HS-27A (cell line): ENCODE measurements at regions not wholly inside any gene's neighbourhood (a gene's known extent, or its start where the extent isn't known, plus 50 kb on each side); places are given as distances from the start of the nearest gene placed in this dataset.

ENCODE experiments used
- DNase-seq: peaks from one replicate; pipeline ENCODE4 v3.0.0-alpha.2; 2012; ENCODE audit warnings: low read depth, missing footprints

DNA sequence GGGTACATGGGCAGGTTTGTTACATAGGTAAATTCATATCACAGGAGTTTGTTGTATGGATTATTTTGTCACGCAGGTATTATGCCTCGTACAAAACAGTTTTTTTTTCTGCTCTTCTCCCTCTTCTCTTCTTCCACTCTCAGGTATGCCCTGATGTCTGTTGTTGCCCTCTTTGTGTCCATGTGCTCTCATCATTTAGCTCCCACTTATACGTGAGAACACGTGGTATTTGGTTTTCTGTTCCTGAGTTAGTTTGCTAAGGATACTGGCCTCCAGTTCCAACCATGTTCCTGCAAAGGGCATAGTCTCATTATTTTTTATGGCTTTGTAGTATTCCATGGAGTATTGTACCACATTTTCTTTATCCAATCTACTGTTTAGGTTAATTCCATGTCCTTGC, 65.7 kb downstream of the UNC5CL start:
- DNase-seq: no peak

DNA sequence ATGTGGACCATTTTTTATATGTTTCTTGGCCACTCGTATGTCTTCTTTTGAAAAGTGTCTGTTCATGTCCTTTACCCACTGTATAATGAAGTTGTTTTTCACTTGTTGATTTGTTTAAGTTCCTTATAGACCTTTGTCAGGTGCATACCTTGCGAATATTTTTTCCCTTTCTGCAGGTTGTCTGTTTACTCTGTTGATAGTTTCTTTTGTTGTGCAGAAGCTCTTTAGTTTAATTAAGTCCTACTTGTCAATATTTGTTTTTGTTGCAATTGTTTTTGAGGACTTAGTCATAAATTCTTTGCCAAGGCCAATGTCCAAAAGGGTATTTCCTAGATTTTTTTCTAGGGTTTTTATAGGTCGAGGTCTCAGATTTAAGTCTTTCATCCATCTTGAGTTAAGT, 66.2 kb downstream of the UNC5CL start:
- DNase-seq: no peak

DNA sequence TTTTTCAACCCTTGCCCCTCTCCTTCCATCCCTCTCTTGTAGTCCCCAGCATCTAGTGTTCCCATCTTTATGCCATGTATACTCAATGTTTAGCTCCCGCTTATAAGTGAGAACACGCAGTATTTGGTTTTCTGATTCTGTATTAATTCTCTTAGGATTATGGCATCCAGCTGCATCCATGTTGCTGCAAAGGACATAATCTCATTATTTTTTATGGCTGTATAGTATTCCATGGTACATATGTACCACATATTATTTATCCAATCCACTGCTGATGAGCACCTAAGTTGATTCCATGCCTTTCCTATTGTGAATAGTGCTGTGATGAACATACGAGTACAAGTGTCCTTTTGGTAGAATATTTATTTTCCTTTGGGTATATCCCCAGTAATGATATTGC, 66.8 kb downstream of the UNC5CL start:
- no peak for DNase-seq

DNA sequence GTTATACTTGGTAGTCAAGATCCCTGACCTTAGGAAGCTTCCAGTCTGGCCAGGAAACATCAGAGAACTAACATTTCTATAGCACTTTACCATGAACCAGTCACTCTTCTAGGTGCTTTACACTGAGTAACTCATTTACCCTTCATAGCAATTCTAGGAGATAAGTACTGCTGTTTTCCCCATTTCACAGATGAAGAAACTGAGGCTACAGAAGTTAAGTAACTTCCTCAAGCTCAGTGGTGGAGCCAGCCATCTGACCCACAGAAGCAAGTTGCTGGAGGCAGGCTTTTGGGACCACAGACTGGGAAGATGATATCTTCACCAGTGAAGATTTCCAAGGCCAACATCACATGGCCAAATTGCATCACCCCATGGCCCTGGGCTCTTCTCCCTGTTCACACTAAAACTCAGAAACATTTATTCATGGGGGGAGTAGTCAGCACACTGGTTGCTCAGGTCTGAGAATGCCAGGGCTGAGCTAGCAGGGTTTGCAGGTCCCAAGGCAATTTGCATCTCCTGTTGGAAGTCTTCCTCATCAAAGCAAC, 70.3 kb downstream of the UNC5CL start:
- no peak for DNase-seq

DNA sequence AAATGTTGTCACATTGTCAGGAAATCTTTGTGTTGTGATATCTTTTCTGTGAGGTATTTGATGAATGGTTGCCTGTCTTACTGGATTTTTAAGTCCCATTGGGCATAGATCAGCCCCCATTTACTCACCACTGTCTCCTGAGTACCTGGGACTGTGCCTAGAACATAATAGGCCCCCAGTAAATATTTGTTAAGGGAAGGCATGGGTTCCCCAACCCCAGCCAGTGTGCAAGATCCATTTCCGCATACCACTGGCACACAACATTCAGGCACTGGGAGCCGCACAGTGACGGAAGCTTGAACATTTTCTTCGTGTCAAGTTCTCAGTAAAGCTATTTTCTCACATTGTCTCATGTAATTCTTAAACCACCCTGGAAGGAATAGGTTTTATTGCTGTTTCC, 72.2 kb downstream of the UNC5CL start:
- DNase-seq: no peak

DNA sequence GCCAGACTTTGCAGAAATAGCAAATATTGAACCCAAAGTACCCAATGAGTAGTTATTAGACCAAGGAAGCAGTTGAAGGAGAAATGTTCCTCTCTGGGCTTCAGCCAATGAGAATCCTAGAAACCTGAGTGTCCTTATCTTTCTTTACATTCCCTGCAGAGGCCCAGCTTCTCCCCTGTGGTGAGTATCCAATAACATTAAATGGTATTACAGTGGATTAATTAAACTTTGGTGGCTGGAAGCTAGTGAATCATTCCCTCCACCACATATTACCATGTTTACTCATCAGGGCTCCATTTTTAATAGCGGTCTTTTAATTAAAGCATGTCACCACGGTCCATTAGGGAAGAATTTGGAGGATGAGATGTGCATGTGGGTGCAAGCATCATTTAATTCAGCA, 74.0 kb downstream of the UNC5CL start:
- no peak for DNase-seq

DNA sequence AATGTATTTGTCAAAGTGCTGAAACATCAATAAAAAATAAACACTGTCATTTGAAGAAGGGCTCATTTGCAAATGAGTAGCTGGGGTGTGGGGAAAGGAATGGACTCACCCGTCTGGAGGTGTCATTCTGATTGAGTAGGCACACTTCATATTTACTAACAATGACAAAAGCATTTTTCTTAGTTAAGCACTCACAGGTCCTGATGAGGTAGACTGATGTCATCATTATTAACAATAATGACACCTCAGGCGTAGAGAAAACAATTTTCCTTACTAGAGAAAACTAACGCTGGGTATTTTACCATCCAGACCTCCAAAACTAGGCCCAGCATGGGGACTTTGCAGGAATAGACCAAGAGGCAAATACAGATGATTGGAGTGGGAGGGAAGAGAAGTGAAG, 76.0 kb downstream of the UNC5CL start:
- no peak for DNase-seq

DNA sequence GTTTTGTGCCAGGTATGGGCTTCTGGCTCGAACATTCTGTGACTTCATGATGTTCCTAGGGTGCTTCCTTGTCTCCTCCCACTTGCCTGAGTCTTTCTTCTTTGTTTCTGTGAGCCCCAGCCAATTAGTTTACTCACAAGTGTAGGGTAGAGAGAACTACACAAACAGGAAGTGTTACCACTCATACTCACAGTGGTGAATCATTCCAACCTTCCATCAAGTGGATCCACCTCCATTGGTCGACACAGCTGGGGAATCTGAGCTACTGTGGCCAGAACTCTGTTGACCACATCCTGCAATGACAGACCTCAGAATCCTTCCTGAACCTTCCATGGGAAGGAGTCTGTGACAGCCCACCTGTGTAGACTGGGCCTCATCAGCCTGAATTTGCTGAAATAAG, 76.8 kb downstream of the UNC5CL start:
- peak; percentile 58 for DNase-seq

DNA sequence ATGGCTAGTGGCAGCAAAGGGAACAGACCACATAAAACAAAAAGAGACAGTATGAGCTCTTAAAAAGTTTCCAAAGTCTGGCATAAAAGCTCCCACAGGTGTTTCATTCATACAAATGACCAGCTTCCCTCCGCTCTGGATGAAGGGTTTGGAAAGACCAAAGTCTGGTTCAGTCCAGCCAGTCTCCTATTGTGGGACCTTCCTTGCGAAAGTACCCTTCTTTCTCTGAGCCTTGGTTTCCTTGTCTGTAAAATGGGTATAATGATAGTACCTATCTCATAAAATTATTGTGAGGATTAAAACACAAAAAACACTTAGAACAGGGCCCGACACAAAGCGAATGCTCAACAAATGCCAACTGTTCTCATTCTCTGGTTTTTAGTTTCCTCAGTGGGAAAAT, 77.2 kb downstream of the UNC5CL start:
- DNase-seq: no peak

DNA sequence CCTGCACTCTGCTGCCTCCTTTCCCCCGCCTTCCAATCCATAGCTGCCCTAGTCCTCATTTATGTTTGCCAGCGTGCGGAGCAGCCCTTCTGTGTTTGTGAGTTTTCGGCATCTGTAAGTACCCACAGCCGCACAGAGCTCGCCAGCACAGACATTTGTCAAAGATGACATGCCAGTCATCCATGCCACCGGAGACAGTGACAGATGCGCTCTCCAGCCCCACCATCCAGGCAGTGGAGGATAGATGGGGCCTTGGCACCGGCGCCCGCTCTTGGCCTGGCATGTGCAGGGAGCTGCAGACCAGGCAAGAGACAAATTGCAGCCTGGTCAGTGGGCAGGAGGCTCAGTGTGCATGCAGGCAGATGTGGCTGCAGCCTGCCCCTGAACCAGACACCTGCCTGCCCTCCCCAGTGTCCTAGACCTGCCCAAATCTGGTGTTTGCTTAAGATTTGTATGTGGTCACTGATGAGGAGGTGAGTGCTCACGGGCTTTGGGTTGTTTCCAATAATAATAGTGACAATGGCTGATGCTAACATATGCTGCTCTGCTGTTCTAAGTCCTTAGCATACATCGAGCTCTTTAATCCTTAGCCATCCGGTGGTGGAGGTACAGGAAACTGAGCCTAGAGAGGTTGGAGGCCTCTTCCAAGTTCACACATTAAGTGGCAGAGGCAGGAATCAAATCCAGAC, 78.1 kb downstream of the UNC5CL start:
- no peak for DNase-seq

DNA sequence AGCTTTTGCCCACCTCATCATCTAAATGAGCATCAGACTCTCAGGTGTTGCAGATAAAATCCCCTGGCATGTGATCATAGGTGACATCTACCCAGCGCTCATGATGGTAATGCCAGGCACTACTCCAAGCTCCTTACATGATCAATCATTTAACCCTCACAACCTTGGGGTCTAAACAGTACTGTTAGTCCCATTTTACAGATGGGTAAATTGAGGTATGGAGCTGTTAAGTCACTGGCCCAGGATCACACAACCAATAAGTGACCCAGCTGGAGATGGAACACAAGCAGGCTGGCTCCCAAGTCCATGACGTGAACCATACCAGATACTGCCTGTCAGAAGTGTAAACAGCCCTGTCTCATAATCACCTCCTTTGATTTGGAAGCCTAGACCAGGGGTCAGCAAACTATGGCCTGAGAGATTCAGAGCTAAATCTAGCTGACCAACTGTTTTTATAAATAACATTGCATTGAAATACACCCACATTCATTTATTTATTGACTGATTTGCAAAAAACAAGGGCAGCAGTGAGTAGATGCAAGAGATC, 79.2 kb downstream of the UNC5CL start:
- no peak for DNase-seq

DNA sequence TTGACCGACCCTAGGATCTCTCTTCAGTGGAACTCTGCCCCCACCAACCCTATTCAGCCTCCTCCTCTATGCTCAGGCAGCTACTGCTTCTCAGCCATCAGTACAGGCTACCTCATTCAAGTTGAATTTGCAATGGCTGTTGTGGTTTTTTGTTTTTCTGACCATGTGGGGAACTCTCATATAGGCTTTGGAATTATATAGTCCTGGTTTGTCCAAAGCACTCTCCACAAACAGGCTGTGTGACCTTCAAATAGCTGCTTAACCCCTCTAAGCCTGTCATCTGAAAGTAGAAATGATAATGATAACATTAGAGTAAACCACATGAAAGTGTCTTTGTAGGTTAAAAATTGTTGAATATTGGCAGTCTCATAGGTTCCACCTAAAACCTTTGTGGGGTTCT, 80.3 kb downstream of the UNC5CL start:
- no peak for DNase-seq

DNA sequence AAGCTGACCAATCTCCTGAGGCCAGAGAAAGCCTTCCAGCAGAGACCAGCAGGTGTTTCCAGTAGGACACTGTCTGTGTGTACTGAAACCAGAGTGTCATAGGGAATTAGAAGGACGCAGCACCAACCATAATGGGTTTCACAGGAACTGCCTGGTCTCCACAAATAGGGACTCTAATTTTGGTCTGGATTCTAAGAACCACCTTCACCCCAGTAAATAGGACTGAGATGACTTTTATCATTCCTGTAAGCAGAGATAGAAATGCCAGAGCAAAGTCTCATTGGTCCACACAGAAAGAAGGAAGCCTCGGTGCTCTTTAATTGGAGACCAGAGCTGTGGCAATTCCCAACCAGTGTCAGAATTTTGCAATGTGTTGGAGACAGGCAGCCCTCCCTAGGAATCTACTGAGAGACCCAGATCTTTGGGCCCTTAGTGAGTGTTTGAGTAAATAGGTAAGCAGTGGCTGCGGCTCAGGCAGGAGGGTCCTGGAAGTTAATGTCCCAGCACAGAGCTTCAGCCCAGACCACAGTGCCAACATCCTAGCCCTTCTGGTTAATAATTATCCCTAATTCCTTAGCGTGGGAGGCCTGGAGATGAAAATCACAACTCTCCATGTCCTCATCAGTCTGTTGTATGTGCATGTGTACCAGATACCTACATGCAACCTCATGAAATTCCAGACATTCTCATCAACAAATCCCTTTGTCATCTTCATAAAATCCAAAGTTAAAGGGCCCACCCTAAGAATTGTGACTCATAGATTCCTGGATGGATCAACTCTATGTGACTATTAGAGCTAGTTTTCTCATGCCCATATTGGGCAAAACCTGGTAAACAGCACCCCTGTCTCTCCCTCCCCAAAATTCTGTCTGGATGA, 81.2 kb downstream of the UNC5CL start:
- peak; percentile 62 for DNase-seq

DNA sequence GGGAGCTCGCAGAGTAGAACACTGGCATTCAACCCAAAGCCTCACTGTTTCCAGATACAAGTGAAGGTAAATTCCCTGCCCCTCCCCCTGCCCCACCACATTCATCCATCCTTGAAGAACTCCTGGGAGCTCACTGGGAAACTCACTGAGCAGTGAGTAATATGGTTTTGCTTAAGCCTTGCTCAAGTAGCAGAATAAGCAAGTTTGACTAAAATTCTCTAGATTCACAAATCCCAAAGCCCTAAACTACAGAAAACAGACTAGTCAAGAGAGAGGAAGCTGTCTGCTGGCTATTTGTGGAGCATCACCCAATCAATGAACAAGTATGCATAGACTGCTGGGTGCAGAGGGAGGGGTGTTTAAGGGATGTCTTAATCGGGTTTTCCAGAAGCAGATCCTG, 82.1 kb downstream of the UNC5CL start:
- no peak for DNase-seq

DNA sequence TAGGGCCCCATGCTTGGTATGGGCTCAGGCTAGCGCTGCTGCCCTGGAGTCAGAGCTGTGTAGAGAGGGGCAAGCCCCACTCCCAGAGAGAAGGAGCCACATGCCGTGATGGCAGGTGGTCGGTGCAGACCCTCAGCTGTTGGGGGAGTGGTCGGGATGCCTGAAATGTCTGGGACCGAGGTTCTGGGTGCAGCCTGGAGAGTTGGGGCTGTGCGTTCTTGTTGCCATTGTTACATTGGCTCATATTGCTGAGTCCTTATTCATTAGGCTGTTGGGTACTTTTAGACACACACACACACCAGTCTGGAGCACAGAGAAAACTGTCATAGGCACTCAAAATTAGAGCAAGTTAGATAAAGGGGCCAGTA, 83.9 kb downstream of the UNC5CL start:
- no peak for DNase-seq

DNA sequence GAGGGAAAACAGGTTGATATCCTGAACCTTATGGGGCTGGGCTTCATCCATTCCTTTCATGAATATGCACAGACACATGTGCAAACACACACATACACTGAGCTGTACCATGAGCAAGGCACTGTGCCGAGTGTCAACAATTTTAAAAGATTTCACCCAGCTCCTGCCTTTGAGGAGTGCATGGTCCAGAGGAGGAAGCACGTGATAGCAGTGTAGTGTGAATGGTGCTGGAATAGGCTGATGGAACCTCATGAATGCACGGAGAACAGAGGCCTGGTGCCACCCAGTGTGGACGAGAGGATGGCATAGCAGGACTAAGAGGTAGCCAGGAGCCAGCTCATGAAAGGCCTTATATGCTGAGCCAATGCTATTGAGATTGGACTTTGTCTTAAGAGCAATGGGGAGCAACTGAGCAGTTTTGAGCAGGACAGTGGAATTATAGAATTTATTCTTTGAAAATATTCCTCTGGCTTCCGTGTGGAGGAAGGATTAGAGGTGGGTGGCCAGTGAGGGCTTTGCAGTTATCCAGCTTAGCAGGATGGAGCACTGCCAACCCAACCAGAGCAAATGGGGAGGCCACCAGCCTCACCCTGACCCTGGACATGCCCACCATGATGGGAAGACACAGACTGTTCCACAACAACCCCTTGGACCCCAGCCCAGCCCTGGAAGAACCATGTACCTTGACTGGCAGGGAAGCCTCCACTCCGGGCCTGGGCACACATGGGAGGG, 84.4 kb downstream of the UNC5CL start:
- no peak for DNase-seq

DNA sequence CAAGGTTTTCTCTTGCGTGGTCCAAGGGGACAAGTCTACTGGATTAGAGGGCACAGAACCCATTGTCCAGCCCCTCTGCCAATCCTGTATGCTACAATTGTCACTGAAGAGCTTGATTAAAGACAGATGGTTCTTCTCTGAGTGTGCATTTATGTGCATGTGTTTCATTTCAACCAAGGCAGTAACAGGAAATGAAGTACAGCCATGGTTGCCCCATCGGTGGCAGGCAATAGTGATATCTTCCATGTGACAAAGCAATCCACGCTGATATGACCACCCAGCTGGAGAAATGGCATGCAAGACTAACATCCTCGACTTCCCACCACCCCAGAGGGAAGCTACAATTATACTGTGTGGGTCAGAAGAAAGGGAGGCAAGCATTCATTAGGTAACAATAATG, 85.5 kb downstream of the UNC5CL start:
- no peak for DNase-seq

DNA sequence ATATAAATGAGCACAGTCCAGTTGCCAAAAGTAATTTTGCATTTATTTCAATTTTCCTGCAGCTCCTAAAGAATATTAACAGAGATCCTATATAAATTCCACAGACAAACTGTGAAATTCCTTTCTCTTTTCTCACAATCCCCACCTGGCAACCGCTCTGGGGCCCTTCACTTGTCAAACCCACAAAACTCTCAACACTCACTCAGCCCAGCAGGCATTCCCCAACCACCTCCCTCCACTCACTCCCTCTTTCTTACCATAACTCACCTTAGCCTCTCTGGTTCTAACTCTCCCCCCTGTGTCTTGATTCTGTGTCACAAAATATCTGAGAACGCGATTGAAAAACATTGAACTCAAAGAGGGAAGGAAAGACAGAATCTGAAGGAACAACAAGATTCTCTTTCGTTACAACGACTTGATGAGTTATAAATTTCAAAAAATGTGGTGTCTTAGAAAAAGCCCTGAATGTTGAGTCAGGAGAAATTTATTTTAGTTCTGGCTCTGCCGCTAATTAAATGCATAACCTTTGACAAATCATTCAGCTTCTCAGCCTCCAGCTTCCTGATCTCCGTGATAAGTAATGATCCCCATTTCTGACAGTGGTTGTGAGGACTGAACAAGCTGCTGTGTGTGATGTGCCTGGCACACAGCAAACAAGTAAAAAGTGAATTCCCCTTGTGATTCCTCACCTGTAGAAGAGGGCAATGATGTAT, 87.9 kb downstream of the UNC5CL start:
- no peak for DNase-seq

DNA sequence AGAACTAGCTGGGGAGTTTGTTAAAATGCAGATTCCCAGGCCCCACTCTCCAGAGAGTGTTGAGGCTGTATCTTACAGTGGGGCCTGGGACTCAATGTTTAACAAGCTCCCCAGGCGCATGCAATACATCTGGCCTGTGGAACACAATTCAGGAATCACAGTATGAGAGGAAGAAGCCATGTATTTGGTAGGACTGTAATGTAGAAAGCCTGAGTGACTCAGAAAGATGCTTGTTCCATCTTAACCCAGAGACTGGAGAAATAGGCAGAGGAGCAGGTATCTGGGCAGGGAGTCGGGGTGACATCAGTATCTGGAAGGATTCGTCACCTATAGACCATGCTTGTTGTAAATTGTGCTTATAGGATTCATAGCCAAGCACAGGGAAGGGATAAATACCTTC, 90.5 kb downstream of the UNC5CL start:
- DNase-seq: no peak

DNA sequence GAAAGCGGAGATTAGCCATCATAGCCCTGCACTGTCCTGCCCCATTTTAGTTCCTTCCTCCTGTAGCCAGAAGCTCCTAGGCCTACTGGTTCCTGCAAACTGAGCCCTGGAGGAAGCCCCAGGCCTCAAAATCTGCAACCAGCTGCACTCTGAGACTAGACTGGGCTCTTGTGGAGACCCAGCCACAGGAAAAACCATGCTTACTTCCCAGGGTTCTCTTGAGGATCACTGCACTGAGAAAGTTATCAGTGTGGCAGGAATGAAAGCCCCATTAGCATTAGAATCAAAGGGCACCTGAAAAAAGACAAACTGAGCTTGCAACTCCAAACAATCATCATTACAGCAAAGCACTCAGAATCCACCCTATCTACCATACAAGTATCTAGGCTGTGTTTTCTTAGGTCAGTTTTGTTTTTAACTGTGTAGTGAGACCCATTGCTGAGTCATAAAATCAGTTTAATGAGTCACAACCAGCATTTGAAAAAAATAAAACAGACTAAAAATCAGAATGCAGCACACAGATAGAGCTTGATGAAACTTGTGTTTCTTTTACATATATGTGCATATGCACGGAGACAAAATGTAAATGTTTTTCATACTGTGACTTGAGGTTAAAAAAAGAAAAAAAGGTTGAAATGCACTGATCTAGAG, 91.0 kb downstream of the UNC5CL start:
- DNase-seq: no peak

DNA sequence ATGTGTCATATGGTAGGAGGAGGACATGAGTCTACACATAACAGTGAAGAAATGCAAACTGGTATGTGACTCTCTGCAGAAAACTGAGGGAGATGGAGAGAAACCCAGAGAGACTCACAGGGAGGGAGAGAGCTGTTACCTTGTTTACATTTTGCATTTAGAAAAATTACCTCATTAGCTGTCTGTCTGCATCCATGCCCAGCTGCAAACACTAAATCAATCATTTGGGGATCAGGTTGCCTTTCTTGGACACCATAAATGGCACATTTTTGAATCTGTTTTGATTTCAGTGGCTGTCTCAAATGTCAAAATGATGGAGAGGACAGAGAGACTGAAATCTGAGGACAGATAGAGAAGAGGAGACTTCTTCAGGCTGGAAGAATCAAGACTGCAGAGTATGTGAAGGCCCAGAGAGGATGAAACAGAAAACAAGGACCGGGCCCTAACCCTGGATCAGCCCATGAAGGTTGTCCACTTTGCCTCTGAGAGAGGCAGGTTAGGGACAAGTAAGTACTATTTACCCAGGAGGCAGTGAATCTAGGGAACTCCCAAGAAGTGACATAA, 92.2 kb downstream of the UNC5CL start:
- no peak for DNase-seq
